ENCODE measurements at regions not wholly inside any gene's neighbourhood (a gene's known extent, or its start where the extent isn't known, plus 50 kb on each side); places are given as distances from the start of the nearest gene placed in this dataset.
"Not testable (repeated sequence)": the region's sequence is repeated elsewhere in the genome, so short reads cannot be mapped to it uniquely, and the experiment has no call there.

- ChIA-PET CTCF (no interaction called here), POLR2A (ENCODE audit: unreplicated experiment) (no interaction called here)
- H3K27me3 ChIP-seq (ENCODE audit: low read length): no peaks in the 10 kb centered on the region
- H3K9me2 ChIP-seq (replicated peaks; ENCODE audit: low read length): no peaks in the 10 kb centered on the region
- H3K27ac ChIP-seq (ENCODE audit: low read length): peak overlapping the region; percentile 22
- peaks cover 34% of the 10 kb centered on the region for H3K4me1 ChIP-seq (ENCODE audit: insufficient read depth, low read length)
- TF ChIP-seq EZH2phosphoT487 (IDR thresholded peaks at IDR 0.05; ENCODE audit: borderline replicate concordance, low read length) (no peak), CTCF (conservative IDR thresholded peaks at IDR 0.05; ENCODE audit: low read depth, low read length) (no peak), EZH2 (IDR thresholded peaks at IDR 0.05; ENCODE audit: low read length, unreplicated experiment) (no peak)
- peak; percentile 95 for ATAC-seq
- H3K4me2 ChIP-seq (ENCODE audit: low read length): 0 out of 2 replicates have a peak overlapping the region, but pooled peaks have one; percentile 16
- DNase-seq: peak; percentile 65
- no peaks in the 10 kb centered on the region for H3K36me3 ChIP-seq (ENCODE audit: low read depth, low read length)
- no TSS peak for BruUV-seq (replicated peaks)
- no peak overlapping the region for H3K4me3 ChIP-seq (ENCODE audit: low read length)
- intact Hi-C loops (cut with micrococcal nuclease): loop anchor here (2.0 to 10.0 kb wide), 3 partner anchors 204 to 292 kb away; no protein-coding TSS in a partner anchor
- no peaks in the 10 kb centered on the region for H3K9me3 ChIP-seq (ENCODE audit: low read length)
- no peaks in the 10 kb centered on the region for H3F3A ChIP-seq (ENCODE audit: low read length, unreplicated experiment)
- no peaks in the 10 kb centered on the region for H3K79me2 ChIP-seq (ENCODE audit: low read length)
- H4K20me1 ChIP-seq (ENCODE audit: low read length): no peaks in the 10 kb centered on the region
- no peak overlapping the region for H3K9ac ChIP-seq (ENCODE audit: low read length)
- H2AFZ ChIP-seq (ENCODE audit: low read length): no peak overlapping the region
Observed at GRCh38 chr6:49118478-49118877, 344.6 kb downstream of the MMUT start.

- no peak overlapping the region for H3K27ac ChIP-seq (ENCODE audit: low read length)
- TF ChIP-seq EZH2 (IDR thresholded peaks at IDR 0.05; ENCODE audit: low read length, unreplicated experiment) (no peak), EZH2phosphoT487 (IDR thresholded peaks at IDR 0.05; ENCODE audit: borderline replicate concordance, low read length) (no peak), CTCF (conservative IDR thresholded peaks at IDR 0.05; ENCODE audit: low read depth, low read length) (no peak)
- no peak overlapping the region for H3K4me2 ChIP-seq (ENCODE audit: low read length)
- CTCF ChIA-PET: no interaction called here
- H3F3A ChIP-seq (ENCODE audit: low read length, unreplicated experiment): no peaks in the 10 kb centered on the region
- no peak overlapping the region for H2AFZ ChIP-seq (ENCODE audit: low read length)
- intact Hi-C loops (cut with micrococcal nuclease): loop anchor here (10.0 kb wide), 1 partner anchor 196 kb away; no protein-coding TSS in a partner anchor
- H3K9me2 ChIP-seq (replicated peaks; ENCODE audit: low read length): no peaks in the 10 kb centered on the region; the same call in 1 of the 2 replicates
- no peaks in the 10 kb centered on the region for H3K79me2 ChIP-seq (ENCODE audit: low read length)
- no TSS peak for BruUV-seq (replicated peaks)
- H3K9ac ChIP-seq (ENCODE audit: low read length): no peak overlapping the region
- H3K36me3 ChIP-seq (ENCODE audit: low read depth, low read length): no peaks in the 10 kb centered on the region
- H3K9me3 ChIP-seq (ENCODE audit: low read length): no peaks in the 10 kb centered on the region
- POLR2A ChIA-PET (ENCODE audit: unreplicated experiment): no interaction called here
- ATAC-seq (no peak), DNase-seq (no peak)
- no peaks in the 10 kb centered on the region for H3K4me1 ChIP-seq (ENCODE audit: insufficient read depth, low read length)
- H4K20me1 ChIP-seq (ENCODE audit: low read length): no peaks in the 10 kb centered on the region
- no peaks in the 10 kb centered on the region for H3K27me3 ChIP-seq (ENCODE audit: low read length)
- no peak overlapping the region for H3K4me3 ChIP-seq (ENCODE audit: low read length)
Observed at GRCh38 chr6:49110916-49111315, 352.1 kb downstream of the MMUT start.

- H3K79me2 ChIP-seq (ENCODE audit: low read length); H3F3A ChIP-seq (ENCODE audit: low read length, unreplicated experiment); H3K27me3 ChIP-seq (ENCODE audit: low read length); DNase-seq; H3K4me2 ChIP-seq (ENCODE audit: low read length); ATAC-seq; H3K9me3 ChIP-seq (ENCODE audit: low read length); H2AFZ ChIP-seq (ENCODE audit: low read length); H4K20me1 ChIP-seq (ENCODE audit: low read length); H3K9ac ChIP-seq (ENCODE audit: low read length); H3K4me3 ChIP-seq (ENCODE audit: low read length); H3K36me3 ChIP-seq (ENCODE audit: low read depth, low read length); H3K9me2 ChIP-seq (replicated peaks; ENCODE audit: low read length); H3K4me1 ChIP-seq (ENCODE audit: insufficient read depth, low read length); intact Hi-C loops (cut with micrococcal nuclease); POLR2A ChIA-PET (ENCODE audit: unreplicated experiment); BruUV-seq (replicated peaks); CTCF ChIA-PET; H3K27ac ChIP-seq (ENCODE audit: low read length): not testable (repeated sequence)
Observed at GRCh38 chr6:49097664-49098063, 365.4 kb downstream of the MMUT start.

All from PC-3 (cell line).